ENCODE measurements at regions not wholly inside any gene's neighbourhood (a gene's known extent, or its start where the extent isn't known, plus 50 kb on each side); places are given as distances from the start of the nearest gene placed in this dataset.

- TF ChIP-seq POLR2AphosphoS5 (IDR thresholded peaks at IDR 0.05; ENCODE audit: low read depth, low read length) (no peak), CTCF (IDR thresholded peaks at IDR 0.05; ENCODE audit: control extremely low read depth in 1 of 3, insufficient read depth in 1 of 3, low read depth in 1 of 3, low read length in 3 of 3) (no peak), HDAC6 (IDR thresholded peaks at IDR 0.05; ENCODE audit: low read depth, low read length) (no peak), EP300 (IDR thresholded peaks at IDR 0.05; ENCODE audit: borderline replicate concordance in 1 of 2, low read depth in 2 of 2, low read length in 2 of 2) (no peak), EZH2 (IDR thresholded peaks at IDR 0.05; ENCODE audit: low read depth, low read length, severe bottlenecking) (no peak), ZNF274 (IDR thresholded peaks at IDR 0.05; ENCODE audit: borderline replicate concordance, extremely low read depth, low read length) (no peak), MAX (IDR thresholded peaks at IDR 0.05) (no peak)
These were observed 209.1 kb upstream of the ADCY2 start for GRCh38 chr5:7186818-7187217.

All from H1 (cell line).